Upper lobe of left lung (tissue), 4 donors: ENCODE measurements at regions not wholly inside any gene's neighbourhood (a gene's known extent, or its start where the extent isn't known, plus 50 kb on each side); places are given as distances from the start of the nearest gene placed in this dataset.

Source experiments
- EP300 ChIP-seq, 4 donors: sonication (generic); formaldehyde crosslinking; IDR thresholded peaks; one replicate each; pipeline ENCODE4 v1.5.1; 2017; ENCODE audit warnings: antibody characterized with exemption in 4 of 4, control low read depth in 2 of 4
- POLR2A ChIP-seq, 4 donors: fragments of 450-650 bp; IDR thresholded peaks; one replicate each; pipeline ENCODE4 v1.5.1; 2016 to 2017; ENCODE audit warnings: antibody characterized with exemption in 4 of 4, mild to moderate bottlenecking in 2 of 4
- POLR2AphosphoS5 ChIP-seq, 2 donors: sonication (generic); formaldehyde crosslinking; IDR thresholded peaks; one replicate each; pipeline ENCODE4 v1.5.1; 2017; ENCODE audit warnings: antibody characterized with exemption in 2 of 2
- TF ChIP-seq, protein P1 (sequence below), 6 experiments: fragments of 450-650 bp in 4 of 6; fragments of 200-600 bp in 2 of 6; sonication (generic) in 2 of 6; IDR thresholded peaks; one replicate each; pipeline ENCODE4 v1.5.1; 2016 to 2019; ENCODE audit warnings: antibody characterized with exemption in 6 of 6

GRCh38 chr18:73750052-73750451 is 397.6 kb downstream of the FBXO15 start:
- TF ChIP-seq, protein P1, sequence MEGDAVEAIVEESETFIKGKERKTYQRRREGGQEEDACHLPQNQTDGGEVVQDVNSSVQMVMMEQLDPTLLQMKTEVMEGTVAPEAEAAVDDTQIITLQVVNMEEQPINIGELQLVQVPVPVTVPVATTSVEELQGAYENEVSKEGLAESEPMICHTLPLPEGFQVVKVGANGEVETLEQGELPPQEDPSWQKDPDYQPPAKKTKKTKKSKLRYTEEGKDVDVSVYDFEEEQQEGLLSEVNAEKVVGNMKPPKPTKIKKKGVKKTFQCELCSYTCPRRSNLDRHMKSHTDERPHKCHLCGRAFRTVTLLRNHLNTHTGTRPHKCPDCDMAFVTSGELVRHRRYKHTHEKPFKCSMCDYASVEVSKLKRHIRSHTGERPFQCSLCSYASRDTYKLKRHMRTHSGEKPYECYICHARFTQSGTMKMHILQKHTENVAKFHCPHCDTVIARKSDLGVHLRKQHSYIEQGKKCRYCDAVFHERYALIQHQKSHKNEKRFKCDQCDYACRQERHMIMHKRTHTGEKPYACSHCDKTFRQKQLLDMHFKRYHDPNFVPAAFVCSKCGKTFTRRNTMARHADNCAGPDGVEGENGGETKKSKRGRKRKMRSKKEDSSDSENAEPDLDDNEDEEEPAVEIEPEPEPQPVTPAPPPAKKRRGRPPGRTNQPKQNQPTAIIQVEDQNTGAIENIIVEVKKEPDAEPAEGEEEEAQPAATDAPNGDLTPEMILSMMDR (IDR thresholded peaks at IDR 0.05), result no peak
- TF ChIP-seq POLR2AphosphoS5 (IDR thresholded peaks at IDR 0.05) (no peak), EP300 (IDR thresholded peaks at IDR 0.05) (no peak), POLR2A (IDR thresholded peaks at IDR 0.05) (no peak)
